C4-2B (cell line): ENCODE measurements at regions not wholly inside any gene's neighbourhood (a gene's known extent, or its start where the extent isn't known, plus 50 kb on each side); places are given as distances from the start of the nearest gene placed in this dataset.

ENCODE experiments used
- CTCF ChIP-seq: fragments of 450-650 bp; conservative IDR thresholded peaks from 2 replicates; pipeline ENCODE4 v1.5.1; 2017; ENCODE audit warnings: mild to moderate bottlenecking
- ZFX ChIP-seq: fragments of 450-650 bp; IDR thresholded peaks from 2 replicates; pipeline ENCODE4 v1.6.1; 2017

DNA sequence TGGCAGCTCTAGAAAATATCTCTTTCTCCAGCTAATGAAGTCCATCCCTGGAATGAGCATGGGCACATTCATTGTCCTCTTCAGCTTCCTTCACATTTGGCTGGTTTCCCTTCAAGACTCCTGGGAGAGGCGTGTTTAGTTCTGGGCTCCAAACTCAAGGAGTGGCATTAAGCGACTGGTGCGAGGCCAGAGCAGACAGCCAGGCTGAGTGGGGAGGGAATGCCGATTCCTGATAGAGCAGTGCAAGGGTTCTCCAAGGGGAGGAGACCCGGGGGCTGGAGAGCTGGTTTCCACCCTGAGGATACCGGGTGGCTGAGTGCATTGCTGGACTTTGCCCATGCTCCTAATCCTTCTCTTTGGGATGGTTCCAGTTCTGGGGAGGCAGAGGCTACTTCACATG lies 372.1 kb downstream of the RPS24 start:
- no peak for TF ChIP-seq CTCF
- no peak for TF ChIP-seq ZFX
